ENCODE measurements at regions not wholly inside any gene's neighbourhood (a gene's known extent, or its start where the extent isn't known, plus 50 kb on each side); places are given as distances from the start of the nearest gene placed in this dataset.

GRCh38 chr20:55291261-55291660, 714.1 kb downstream of the CBLN4 start:
- H3K36me3 ChIP-seq (replicated peaks in 1 of 2): no peaks in the 10 kb centered on the region
- no peaks in the 10 kb centered on the region for H3K4me1 ChIP-seq (replicated peaks in 1 of 2)
- TF ChIP-seq POLR2A (IDR thresholded peaks at IDR 0.05) (no peak), CTCF (IDR thresholded peaks at IDR 0.05) (no peak)
- H3K27me3 ChIP-seq: no peaks in the 10 kb centered on the region
- intact Hi-C loops (cut with DNase I): no loop called here
- H3K27ac ChIP-seq: no peak overlapping the region
- no peak overlapping the region for H3K4me3 ChIP-seq
- 79 to 95% (median 83%) methylated on average over 1 of the region's 1 CpG for WGBS, 4 donors
- DNase-seq: no peak
- H3K9me3 ChIP-seq (replicated peaks in 1 of 3): no peaks in the 10 kb centered on the region

- TF ChIP-seq CTCF (IDR thresholded peaks at IDR 0.05) (no peak), POLR2A (IDR thresholded peaks at IDR 0.05) (no peak)
Observed at GRCh38 chr20:55283889-55284288, 721.4 kb downstream of the CBLN4 start.

GRCh38 chr20:55273149-55273548, 732.2 kb downstream of the CBLN4 start:
- intact Hi-C loops (cut with DNase I): no loop called here
- Histone ChIP-seq H3K9me3 (replicated peaks in 1 of 3) (no peaks in the 10 kb centered on the region), H3K4me1 (replicated peaks in 1 of 2) (no peaks in the 10 kb centered on the region), H3K4me3 (no peak overlapping the region), H3K36me3 (replicated peaks in 1 of 2) (no peaks in the 10 kb centered on the region), H3K27ac (no peak overlapping the region), H3K27me3 (no peaks in the 10 kb centered on the region)
- TF ChIP-seq CTCF (IDR thresholded peaks at IDR 0.05) (no peak), POLR2A (IDR thresholded peaks at IDR 0.05) (no peak)
- DNase-seq: peak in 2 of 7 donors; percentile 3 to 24

More at GRCh38 chr20:55283889-55284288, 721.4 kb downstream of the CBLN4 start:
- no peaks in the 10 kb centered on the region for H3K36me3 ChIP-seq (replicated peaks in 1 of 2)
- H3K4me3 ChIP-seq: no peak overlapping the region
- no peak for DNase-seq
- no peaks in the 10 kb centered on the region for H3K4me1 ChIP-seq (replicated peaks in 1 of 2)
- no peaks in the 10 kb centered on the region for H3K9me3 ChIP-seq (replicated peaks in 1 of 3)
- H3K27me3 ChIP-seq: no peaks in the 10 kb centered on the region
- WGBS, 4 donors: 40 to 65% (median 51%) methylated on average over 2 of the region's 2 CpGs
- H3K27ac ChIP-seq: no peak overlapping the region
- intact Hi-C loops (cut with DNase I): no loop called here

GRCh38 chr20:55271371-55271770, 733.9 kb downstream of the CBLN4 start:
- no peak overlapping the region for H3K27ac ChIP-seq
- H3K36me3 ChIP-seq (replicated peaks in 1 of 2): no peaks in the 10 kb centered on the region
- no peaks in the 10 kb centered on the region for H3K9me3 ChIP-seq (replicated peaks in 1 of 3)
- 50 to 73% (median 64%) methylated on average over 2 of the region's 2 CpGs for WGBS, 4 donors
- no peak for DNase-seq
- no peak overlapping the region for H3K4me3 ChIP-seq
- no peak for TF ChIP-seq POLR2A (IDR thresholded peaks at IDR 0.05)
- TF ChIP-seq CTCF (IDR thresholded peaks at IDR 0.05): no peak
- no peaks in the 10 kb centered on the region for H3K4me1 ChIP-seq (replicated peaks in 1 of 2)
- H3K27me3 ChIP-seq: no peaks in the 10 kb centered on the region
- intact Hi-C loops (cut with DNase I): no loop called here
